ENCODE measurements at regions not wholly inside any gene's neighbourhood (a gene's known extent, or its start where the extent isn't known, plus 50 kb on each side); places are given as distances from the start of the nearest gene placed in this dataset.

DNA sequence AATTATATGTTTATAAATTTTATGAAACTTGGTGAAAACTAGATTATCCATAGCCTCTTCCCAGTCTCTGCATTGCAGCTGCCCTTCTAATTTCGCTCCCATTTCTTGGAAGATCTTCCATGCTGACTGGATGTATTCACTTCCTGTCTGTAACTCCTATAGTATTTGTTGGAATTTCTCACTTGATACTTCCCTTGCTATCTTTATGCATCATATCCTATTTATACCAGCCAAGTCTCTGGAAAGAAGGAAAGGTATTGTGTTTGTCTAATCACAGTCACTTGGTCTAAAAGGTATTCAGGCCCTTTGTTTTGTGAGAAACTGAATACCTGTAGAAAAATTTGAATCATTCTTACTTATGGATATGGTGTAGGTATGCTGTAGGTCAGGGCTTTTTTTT is 870.9 kb upstream of the FRG1 start:
- no peak for ATAC-seq
- POLR2A ChIA-PET, result no interaction called here
- H3K27me3 ChIP-seq (ENCODE audit: control insufficient read depth, insufficient read depth, low read length), result no peaks in the 10 kb centered on the region
- DNase-seq (ENCODE audit: low read depth, low spot score), result no peak
- CTCF ChIA-PET, result no interaction called here
- BruUV-seq (replicated peaks), result no TSS peak
- intact Hi-C loops (cut with micrococcal nuclease; ENCODE audit: unreplicated experiment), result no loop called here
- H3K4me1 ChIP-seq (ENCODE audit: control insufficient read depth, insufficient read depth, low read length), result no peaks in the 10 kb centered on the region
- H3K4me3 ChIP-seq (ENCODE audit: low read depth in 2 of 2, low read length in 2 of 2), result no peak overlapping the region
- no peaks in the 10 kb centered on the region for H3K36me3 ChIP-seq (ENCODE audit: control insufficient read depth, insufficient read depth, low read length)
- no peak for TF ChIP-seq CTCF (IDR thresholded peaks at IDR 0.05)
- TF ChIP-seq TCF7L2 (IDR thresholded peaks at IDR 0.05; ENCODE audit: low read depth, low read length), result no peak
- no peak for TF ChIP-seq SIN3A (IDR thresholded peaks at IDR 0.05; ENCODE audit: borderline replicate concordance, insufficient read depth, low read depth, low read length)
- TF ChIP-seq POLR2AphosphoS5 (IDR thresholded peaks at IDR 0.05; ENCODE audit: low read depth, low read length), result no peak
- TF ChIP-seq REST (IDR thresholded peaks at IDR 0.05; ENCODE audit: insufficient read depth in 1 of 2, low read depth in 2 of 2, low read length in 1 of 2), result no peak
- no peaks in the 10 kb centered on the region for H3K9me3 ChIP-seq (ENCODE audit: control insufficient read depth, insufficient read depth, low read depth, low read length)
- in situ Hi-C loops (cut with HindIII; ENCODE audit: low pct_unique_long_range_greater_than_20kb, low sequenced_read_pairs), result no loop called here
- H3K27ac ChIP-seq (ENCODE audit: low read length), result no peak overlapping the region

DNA sequence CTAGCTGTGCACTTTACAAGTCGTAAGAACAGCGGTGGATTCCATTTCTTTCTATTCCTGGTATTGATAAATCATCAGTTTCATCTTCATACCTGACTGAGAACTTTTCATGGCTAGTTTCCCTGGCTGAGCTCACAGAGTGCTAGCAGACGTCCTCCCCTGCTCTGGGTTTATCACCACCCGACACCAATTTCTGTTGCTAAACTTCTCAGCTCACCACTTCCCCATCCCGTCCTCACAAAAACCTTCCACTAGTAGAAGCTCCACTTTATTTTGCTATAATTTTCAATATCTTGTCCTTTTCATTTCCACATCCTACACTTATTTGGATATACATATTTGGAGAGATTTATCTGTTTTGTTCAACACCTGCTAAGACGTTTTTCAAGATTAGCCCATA is 869.4 kb upstream of the FRG1 start:
- no peaks in the 10 kb centered on the region for H3K27me3 ChIP-seq (ENCODE audit: control insufficient read depth, insufficient read depth, low read length)
- intact Hi-C loops (cut with micrococcal nuclease; ENCODE audit: unreplicated experiment) (no loop called here), in situ Hi-C loops (cut with HindIII; ENCODE audit: low pct_unique_long_range_greater_than_20kb, low sequenced_read_pairs) (no loop called here)
- H3K9me3 ChIP-seq (ENCODE audit: control insufficient read depth, insufficient read depth, low read depth, low read length), result no peaks in the 10 kb centered on the region
- DNase-seq (ENCODE audit: low read depth, low spot score) (no peak), ATAC-seq (no peak)
- no peak overlapping the region for H3K4me3 ChIP-seq (ENCODE audit: low read depth in 2 of 2, low read length in 2 of 2)
- no peaks in the 10 kb centered on the region for H3K36me3 ChIP-seq (ENCODE audit: control insufficient read depth, insufficient read depth, low read length)
- H3K4me1 ChIP-seq (ENCODE audit: control insufficient read depth, insufficient read depth, low read length), result no peaks in the 10 kb centered on the region
- BruUV-seq (replicated peaks), result no TSS peak
- POLR2A ChIA-PET, result no interaction called here
- CTCF ChIA-PET, result no interaction called here
- TF ChIP-seq POLR2AphosphoS5 (IDR thresholded peaks at IDR 0.05; ENCODE audit: low read depth, low read length) (no peak), REST (IDR thresholded peaks at IDR 0.05; ENCODE audit: insufficient read depth in 1 of 2, low read depth in 2 of 2, low read length in 1 of 2) (no peak), SIN3A (IDR thresholded peaks at IDR 0.05; ENCODE audit: borderline replicate concordance, insufficient read depth, low read depth, low read length) (no peak), TCF7L2 (IDR thresholded peaks at IDR 0.05; ENCODE audit: low read depth, low read length) (no peak), CTCF (IDR thresholded peaks at IDR 0.05) (no peak)
- no peak overlapping the region for H3K27ac ChIP-seq (ENCODE audit: low read length)
